Suprapubic skin (tissue), 3 donors: ENCODE measurements at regions not wholly inside any gene's neighbourhood (a gene's known extent, or its start where the extent isn't known, plus 50 kb on each side); places are given as distances from the start of the nearest gene placed in this dataset.

ENCODE experiments used
- POLR2AphosphoS5 ChIP-seq, 3 donors: sonication (generic); formaldehyde crosslinking; IDR thresholded peaks; one replicate each; pipeline ENCODE4 v1.6.1; 2017; ENCODE audit warnings: antibody characterized with exemption in 3 of 3
- TF ChIP-seq, protein P1 (sequence below), 2 donors: fragments of 200-600 bp in 1 of 2; fragments of 450-650 bp in 1 of 2; sonication (generic) in 1 of 2; IDR thresholded peaks; one replicate each; pipeline ENCODE4 v1.5.1; 2016 to 2019; ENCODE audit warnings: antibody characterized with exemption in 2 of 2, mild to moderate bottlenecking in 1 of 2, moderate library complexity in 1 of 2

DNA sequence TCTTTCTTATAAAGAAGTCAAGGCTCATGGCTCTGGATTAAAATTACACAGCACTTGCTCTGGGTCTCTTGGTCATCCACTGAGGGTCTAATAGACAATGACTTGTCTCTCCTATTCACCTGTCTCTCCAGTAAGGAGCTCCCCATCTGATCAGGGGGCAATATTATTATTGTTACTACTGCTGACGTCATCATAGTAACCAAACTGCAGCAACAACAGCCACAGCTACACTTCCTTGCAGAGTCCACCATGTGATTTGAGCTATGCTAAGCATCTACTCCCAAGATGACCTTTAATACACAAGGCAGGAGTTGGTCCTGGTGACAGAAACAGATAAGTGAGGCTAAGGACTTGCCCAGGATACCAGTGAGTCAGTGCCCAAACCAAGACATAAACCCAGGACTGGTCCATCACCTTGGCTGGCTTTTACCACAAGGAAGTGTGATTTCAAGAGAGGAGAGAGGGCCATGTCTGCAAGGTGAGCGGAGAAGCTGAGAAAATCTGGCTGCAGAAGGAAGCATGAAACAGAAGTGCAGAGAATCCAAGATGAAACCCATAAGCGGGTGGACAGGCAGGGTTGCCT, 602.5 kb downstream of the PTPRU start:
- TF ChIP-seq, protein P1, sequence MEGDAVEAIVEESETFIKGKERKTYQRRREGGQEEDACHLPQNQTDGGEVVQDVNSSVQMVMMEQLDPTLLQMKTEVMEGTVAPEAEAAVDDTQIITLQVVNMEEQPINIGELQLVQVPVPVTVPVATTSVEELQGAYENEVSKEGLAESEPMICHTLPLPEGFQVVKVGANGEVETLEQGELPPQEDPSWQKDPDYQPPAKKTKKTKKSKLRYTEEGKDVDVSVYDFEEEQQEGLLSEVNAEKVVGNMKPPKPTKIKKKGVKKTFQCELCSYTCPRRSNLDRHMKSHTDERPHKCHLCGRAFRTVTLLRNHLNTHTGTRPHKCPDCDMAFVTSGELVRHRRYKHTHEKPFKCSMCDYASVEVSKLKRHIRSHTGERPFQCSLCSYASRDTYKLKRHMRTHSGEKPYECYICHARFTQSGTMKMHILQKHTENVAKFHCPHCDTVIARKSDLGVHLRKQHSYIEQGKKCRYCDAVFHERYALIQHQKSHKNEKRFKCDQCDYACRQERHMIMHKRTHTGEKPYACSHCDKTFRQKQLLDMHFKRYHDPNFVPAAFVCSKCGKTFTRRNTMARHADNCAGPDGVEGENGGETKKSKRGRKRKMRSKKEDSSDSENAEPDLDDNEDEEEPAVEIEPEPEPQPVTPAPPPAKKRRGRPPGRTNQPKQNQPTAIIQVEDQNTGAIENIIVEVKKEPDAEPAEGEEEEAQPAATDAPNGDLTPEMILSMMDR (IDR thresholded peaks at IDR 0.05), result no peak
- TF ChIP-seq POLR2AphosphoS5 (IDR thresholded peaks at IDR 0.05), result no peak
